GM19240 (cell line): ENCODE measurements at regions not wholly inside any gene's neighbourhood (a gene's known extent, or its start where the extent isn't known, plus 50 kb on each side); places are given as distances from the start of the nearest gene placed in this dataset.
"Not testable (repeated sequence)": the region's sequence is repeated elsewhere in the genome, so short reads cannot be mapped to it uniquely, and the experiment has no call there.

Experiments used
- DNase-seq: peaks from one replicate; pipeline ENCODE4 v3.0.0; 2011; ENCODE audit warnings: low spot score; ENCODE audit not compliant: insufficient read length

- no peak for DNase-seq
These were observed 259.9 kb downstream of the ZIC1 start for GRCh38 chr3:147669077-147669476.

GRCh38 chr3:147672035-147672434, 262.9 kb downstream of the ZIC1 start:
- no peak for DNase-seq

- no peak for DNase-seq
These were observed 263.3 kb downstream of the ZIC1 start for GRCh38 chr3:147672436-147672835.

- no peak for DNase-seq
These were observed 266.6 kb downstream of the ZIC1 start for GRCh38 chr3:147675761-147676160.

GRCh38 chr3:147680837-147681483, 271.8 kb downstream of the ZIC1 start:
- DNase-seq, result no peak

- no peak for DNase-seq
These were observed 279.7 kb downstream of the ZIC1 start for GRCh38 chr3:147688868-147689267.

GRCh38 chr3:147699175-147699838, 290.1 kb downstream of the ZIC1 start:
- no peak for DNase-seq

- no peak for DNase-seq
These were observed 292.0 kb downstream of the ZIC1 start for GRCh38 chr3:147701195-147701594.

GRCh38 chr3:147702509-147702908, 293.3 kb downstream of the ZIC1 start:
- no peak for DNase-seq

- no peak for DNase-seq
These were observed 296.5 kb downstream of the ZIC1 start for GRCh38 chr3:147705651-147706051.

- DNase-seq, result not testable (repeated sequence)
These were observed 301.6 kb downstream of the ZIC1 start for GRCh38 chr3:147710753-147711152.

GRCh38 chr3:147712357-147712756, 303.2 kb downstream of the ZIC1 start:
- no peak for DNase-seq

GRCh38 chr3:147712758-147713157, 303.6 kb downstream of the ZIC1 start:
- DNase-seq, result not testable (repeated sequence)

- DNase-seq, result no peak
These were observed 304.3 kb downstream of the ZIC1 start for GRCh38 chr3:147713234-147714133.

GRCh38 chr3:147729641-147730040, 320.5 kb downstream of the ZIC1 start:
- no peak for DNase-seq

- DNase-seq, result no peak
These were observed 321.1 kb downstream of the ZIC1 start for GRCh38 chr3:147730284-147730683.

- DNase-seq, result no peak
These were observed 324.1 kb downstream of the ZIC1 start for GRCh38 chr3:147733217-147733616.

- no peak for DNase-seq
These were observed 326.5 kb downstream of the ZIC1 start for GRCh38 chr3:147735616-147736015.

- DNase-seq, result no peak
These were observed 327.1 kb downstream of the ZIC1 start for GRCh38 chr3:147736226-147736625.

GRCh38 chr3:147737376-147737775, 328.2 kb downstream of the ZIC1 start:
- no peak for DNase-seq

GRCh38 chr3:147740928-147741327, 331.8 kb downstream of the ZIC1 start:
- DNase-seq, result no peak

- no peak for DNase-seq
These were observed 335.8 kb downstream of the ZIC1 start for GRCh38 chr3:147744967-147745366.
